Mucosa of descending colon (tissue), 3 donors: ENCODE measurements at regions not wholly inside any gene's neighbourhood (a gene's known extent, or its start where the extent isn't known, plus 50 kb on each side); places are given as distances from the start of the nearest gene placed in this dataset.

ENCODE experiments used
- ATAC-seq: fragments of 200-7000 bp; cut with Tn5 transposase; one replicate; pipeline ENCODE4 v1.9.1; 2020; ENCODE audit warnings: mild to moderate bottlenecking, moderate library complexity
- DNase-seq, 3 donors: peaks; one replicate each; pipeline ENCODE4 v3.0.0-alpha.2; 2020
- H3K36me3 ChIP-seq: fragments of 200-600 bp; one replicate; pipeline ENCODE4 v1.8.0; 2021; ENCODE audit warnings: low read depth, mild to moderate bottlenecking
- H3K4me1 ChIP-seq: fragments of 200-600 bp; one replicate; pipeline ENCODE4 v1.8.0; 2021; ENCODE audit warnings: low read depth, mild to moderate bottlenecking
- H3K4me3 ChIP-seq: fragments of 200-600 bp; one replicate; pipeline ENCODE4 v1.8.0; 2021; ENCODE audit warnings: mild to moderate bottlenecking
- H3K9me3 ChIP-seq: fragments of 200-600 bp; one replicate; pipeline ENCODE4 v1.8.0; 2021; ENCODE audit warnings: mild to moderate bottlenecking
- intact Hi-C, 2 donors: fragments of 100-400 bp; cut with DNase I in 1 of 2; cut with micrococcal nuclease in 1 of 2; formaldehyde crosslinking; loops; one replicate each; pipeline versions ENCODE4 v1.11.0 to v1.11.1; 2022; cut with DNase I, micrococcal nuclease
- TF ChIP-seq, protein P1 (sequence below): fragments of 200-600 bp; IDR thresholded peaks from one replicate; pipeline ENCODE4 v1.8.0; 2022; ENCODE audit warnings: antibody characterized with exemption, mild to moderate bottlenecking
- donor health status: DM: no; HTN: no; CAD: no; lungs with moderate emphysema.
- donor health status: DM: no; HTN: no; CAD: no.
- donor health status: DM: no; HTN: yes; CAD: no.

- H3K9me3 ChIP-seq = no peaks in the 10 kb centered on the region
- TF ChIP-seq, protein P1, sequence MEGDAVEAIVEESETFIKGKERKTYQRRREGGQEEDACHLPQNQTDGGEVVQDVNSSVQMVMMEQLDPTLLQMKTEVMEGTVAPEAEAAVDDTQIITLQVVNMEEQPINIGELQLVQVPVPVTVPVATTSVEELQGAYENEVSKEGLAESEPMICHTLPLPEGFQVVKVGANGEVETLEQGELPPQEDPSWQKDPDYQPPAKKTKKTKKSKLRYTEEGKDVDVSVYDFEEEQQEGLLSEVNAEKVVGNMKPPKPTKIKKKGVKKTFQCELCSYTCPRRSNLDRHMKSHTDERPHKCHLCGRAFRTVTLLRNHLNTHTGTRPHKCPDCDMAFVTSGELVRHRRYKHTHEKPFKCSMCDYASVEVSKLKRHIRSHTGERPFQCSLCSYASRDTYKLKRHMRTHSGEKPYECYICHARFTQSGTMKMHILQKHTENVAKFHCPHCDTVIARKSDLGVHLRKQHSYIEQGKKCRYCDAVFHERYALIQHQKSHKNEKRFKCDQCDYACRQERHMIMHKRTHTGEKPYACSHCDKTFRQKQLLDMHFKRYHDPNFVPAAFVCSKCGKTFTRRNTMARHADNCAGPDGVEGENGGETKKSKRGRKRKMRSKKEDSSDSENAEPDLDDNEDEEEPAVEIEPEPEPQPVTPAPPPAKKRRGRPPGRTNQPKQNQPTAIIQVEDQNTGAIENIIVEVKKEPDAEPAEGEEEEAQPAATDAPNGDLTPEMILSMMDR = peak; percentile 89
- intact Hi-C loops = no loop called here
- H3K4me1 ChIP-seq = no peaks in the 10 kb centered on the region
- H3K4me3 ChIP-seq = no peak overlapping the region
- peak; percentile 72 to 79 (median 77) for DNase-seq
- no peaks in the 10 kb centered on the region for H3K36me3 ChIP-seq
- peak; percentile 98 for ATAC-seq
Measured at GRCh38 chr3:107927361-107928083, 163.3 kb downstream of the CD47 start.

DNA sequence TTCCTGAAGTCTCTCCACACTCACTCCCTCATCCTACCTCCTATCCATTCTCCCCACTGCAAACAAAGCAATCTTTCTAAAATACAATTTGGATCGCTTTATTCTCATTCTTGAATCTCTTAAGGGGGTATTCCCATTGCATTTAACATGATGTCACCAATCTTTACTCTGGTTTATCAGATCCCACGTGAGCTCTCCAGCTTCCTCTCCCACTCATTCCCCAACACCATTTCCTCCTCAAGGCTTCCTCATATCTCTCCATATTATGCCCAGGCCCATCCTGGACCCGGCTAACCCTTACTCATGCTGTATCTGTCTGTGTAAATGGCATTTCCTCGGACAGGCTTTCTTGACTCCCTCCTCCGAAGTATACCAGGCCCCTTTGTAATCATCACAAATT lies 165.0 kb downstream of the CD47 start:
- intact Hi-C loops = no loop called here

DNA sequence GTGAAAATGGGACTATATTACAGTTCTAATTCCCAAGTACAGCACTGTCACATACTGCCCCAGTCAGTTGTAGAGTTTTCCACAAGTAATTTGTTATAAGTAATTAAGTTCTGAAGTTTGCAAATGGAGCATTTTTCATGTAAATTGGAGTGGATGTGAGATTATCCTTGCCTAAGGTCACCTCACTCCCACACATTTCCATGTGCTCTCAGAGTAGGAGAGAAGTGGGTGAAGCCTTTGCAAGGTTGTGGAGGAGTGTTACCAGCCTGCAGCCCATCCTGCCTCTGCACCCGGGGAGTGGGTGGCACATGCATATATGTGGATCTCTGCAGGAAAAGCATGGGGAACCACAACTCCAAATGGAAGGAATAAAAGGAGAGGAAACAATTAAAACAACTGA lies 169.8 kb downstream of the CD47 start:
- no peak for DNase-seq

More for the DNA sequence above, 165.0 kb downstream of the CD47 start:
- Histone ChIP-seq H3K36me3 (no peaks in the 10 kb centered on the region), H3K4me1 (no peaks in the 10 kb centered on the region), H3K4me3 (no peak overlapping the region), H3K9me3 (no peaks in the 10 kb centered on the region)
- no peak for DNase-seq
- ATAC-seq = no peak
- TF ChIP-seq, protein P1 = no peak

DNA sequence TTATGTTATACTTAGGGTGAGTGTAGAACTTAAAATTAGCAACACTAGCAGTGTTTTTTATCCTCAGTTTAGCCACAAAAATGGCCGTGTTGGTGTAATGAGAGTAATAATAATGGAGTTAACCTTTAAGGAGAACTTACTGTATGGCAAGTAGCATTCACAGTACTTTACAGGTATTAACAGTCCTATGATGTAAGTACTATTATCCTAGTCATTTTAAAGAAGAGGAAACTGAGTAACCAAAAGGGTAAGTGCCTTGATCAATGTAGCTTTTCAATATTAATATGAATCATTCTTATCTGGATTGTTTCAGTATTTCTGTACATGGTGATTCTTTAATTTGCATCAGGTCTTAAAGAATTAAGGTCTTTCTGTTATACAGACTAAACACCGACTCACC lies 170.3 kb downstream of the CD47 start:
- intact Hi-C loops = no loop called here
- TF ChIP-seq, protein P1 = no peak
- no peaks in the 10 kb centered on the region for H3K4me1 ChIP-seq
- ATAC-seq = no peak
- H3K9me3 ChIP-seq = no peaks in the 10 kb centered on the region
- no peak overlapping the region for H3K4me3 ChIP-seq
- no peaks in the 10 kb centered on the region for H3K36me3 ChIP-seq
- no peak for DNase-seq

More for the DNA sequence above, 169.8 kb downstream of the CD47 start:
- TF ChIP-seq, protein P1 = no peak
- no peaks in the 10 kb centered on the region for H3K36me3 ChIP-seq
- H3K9me3 ChIP-seq = no peaks in the 10 kb centered on the region
- ATAC-seq = no peak
- no peaks in the 10 kb centered on the region for H3K4me1 ChIP-seq
- intact Hi-C loops = no loop called here
- no peak overlapping the region for H3K4me3 ChIP-seq

DNA sequence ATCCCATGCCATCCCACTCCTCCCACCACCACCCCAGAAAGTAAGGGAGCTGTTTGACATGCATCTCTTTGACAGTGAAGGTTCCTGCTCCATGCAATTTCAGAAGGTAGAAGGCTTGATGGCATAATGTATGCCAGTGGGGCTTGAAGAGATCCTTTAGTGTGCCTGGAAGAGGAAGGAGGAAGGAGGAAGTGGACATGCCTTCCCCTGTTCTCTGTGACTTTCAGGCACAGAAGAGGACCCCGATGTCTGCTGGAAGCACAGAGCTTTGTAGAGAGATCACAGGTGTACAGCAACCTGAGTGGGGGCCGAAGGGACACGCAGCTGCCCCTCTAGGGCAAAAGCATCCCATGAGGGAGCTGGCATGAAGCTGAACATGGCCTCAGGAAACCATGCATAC lies 171.6 kb downstream of the CD47 start:
- TF ChIP-seq, protein P1 = no peak
- DNase-seq = no peak
- no peak overlapping the region for H3K4me3 ChIP-seq
- no peaks in the 10 kb centered on the region for H3K36me3 ChIP-seq
- H3K4me1 ChIP-seq = no peaks in the 10 kb centered on the region
- no peaks in the 10 kb centered on the region for H3K9me3 ChIP-seq
- intact Hi-C loops = no loop called here
- ATAC-seq = no peak

GRCh38 chr3:107916171-107916570 lies 174.7 kb downstream of the CD47 start:
- intact Hi-C loops = no loop called here
- H3K9me3 ChIP-seq = no peaks in the 10 kb centered on the region

More at GRCh38 chr3:107916171-107916570, 174.7 kb downstream of the CD47 start:
- no peaks in the 10 kb centered on the region for H3K36me3 ChIP-seq
- H3K4me3 ChIP-seq = no peak overlapping the region
- ATAC-seq (no peak), DNase-seq (no peak)
- H3K4me1 ChIP-seq = no peaks in the 10 kb centered on the region
- TF ChIP-seq, protein P1 = no peak
